A549 (cell line): ENCODE measurements at regions not wholly inside any gene's neighbourhood (a gene's known extent, or its start where the extent isn't known, plus 50 kb on each side); places are given as distances from the start of the nearest gene placed in this dataset.

Source experiments
- ATAC-seq, 2 experiments: fragments of 200-7000 bp in 1 of 2; fragments of >200 bp in 1 of 2; cut with Nextera tagmentation in 1 of 2; cut with Tn5 transposase in 1 of 2; 3 replicates each; pipeline versions ENCODE4 v1.8.0 to v1.9.1; 2018 to 2020; ENCODE audit warnings: mild to moderate bottlenecking in 1 of 2, moderate library complexity in 1 of 2
- CTCF ChIA-PET: fragments of 300-600 bp; sonication (Branson Sonifier 250); formaldehyde crosslinking; extraction: SDS; loops from one replicate; lab custom pipeline; 2021; ENCODE audit warnings: antibody characterized with exemption, inconsistent platforms; lab: Yijun Ruan, JAX
- POLR2A ChIA-PET: fragments of 350-600 bp; formaldehyde crosslinking; extraction: SDS; loops from one replicate; lab custom pipeline; 2021; ENCODE audit warnings: antibody characterized with exemption, inconsistent platforms; lab: Yijun Ruan, JAX
- DNase-seq, 2 experiments: peaks; one replicate each; pipeline versions ENCODE4 v3.0.0 to v3.0.0-alpha.2; 2011 to 2016; ENCODE audit warnings: low read depth in 1 of 2, low spot score in 1 of 2
- FAIRE-seq: peaks from 2 replicates; lab custom pipeline; 2011; peaks lifted over from hg19 to GRCh38; lab: Jason Lieb, UNC
- H3K27ac ChIP-seq, 2 experiments: fragments of >200 bp; sonication (Bioruptor Twin); formaldehyde crosslinking; 3 replicates each; pipeline ENCODE4 v1.5.1; 2016 to 2017
- H3K4me1 ChIP-seq: fragments of >200 bp; sonication (Bioruptor Twin); formaldehyde crosslinking; 3 replicates; pipeline ENCODE4 v1.6.1; 2016
- H3K4me2 ChIP-seq: fragments of >200 bp; sonication (Bioruptor Twin); formaldehyde crosslinking; 3 replicates; pipeline ENCODE4 v1.6.1; 2016
- H3K4me3 ChIP-seq: fragments of >200 bp; sonication (Bioruptor Twin); formaldehyde crosslinking; 3 replicates; pipeline ENCODE4 v1.5.1; 2016
- H3K9me3 ChIP-seq: fragments of >200 bp; sonication (Bioruptor Twin); formaldehyde crosslinking; 3 replicates; pipeline ENCODE4 v1.6.1; 2016
- BCL3 ChIP-seq: fragments of >200 bp; sonication (Bioruptor Twin); formaldehyde crosslinking; IDR thresholded peaks from 3 replicates; pipeline ENCODE4 v1.6.1; 2016
- CBX2 ChIP-seq: fragments of 200-600 bp; sonication (generic); IDR thresholded peaks from 2 replicates; pipeline ENCODE4 v1.6.1; 2016; ENCODE audit warnings: low read depth, mild to moderate bottlenecking, borderline replicate concordance
- CEBPB ChIP-seq, 2 experiments: fragments of >200 bp in 1 of 2; sonication (Bioruptor Twin) in 1 of 2; formaldehyde crosslinking in 1 of 2; IDR thresholded peaks; 2 replicates each; pipeline ENCODE4 v1.6.1; 2012 to 2016
- EHMT2 ChIP-seq: fragments of 200-600 bp; sonication (generic); IDR thresholded peaks from 2 replicates; pipeline ENCODE4 v1.6.1; 2016; ENCODE audit warnings: antibody characterized with exemption, low read depth, mild to moderate bottlenecking, moderate library complexity
- HES2 ChIP-seq: fragments of >200 bp; sonication (Bioruptor Twin); formaldehyde crosslinking; IDR thresholded peaks from 2 replicates; pipeline ENCODE4 v1.6.1; 2016
- HMGXB4 ChIP-seq: fragments of 250-450 bp; sonication (Bioruptor Pico); IDR thresholded peaks from 2 replicates; pipeline ENCODE4 v1.5.0; 2021; ENCODE audit warnings: mild to moderate bottlenecking, moderate library complexity, borderline replicate concordance
- HOXA7 ChIP-seq: fragments of 250-450 bp; sonication (Bioruptor Pico); IDR thresholded peaks from 2 replicates; pipeline ENCODE4 v1.5.0; 2020; ENCODE audit warnings: mild to moderate bottlenecking, moderate library complexity
- JUN ChIP-seq, 2 experiments: fragments of >200 bp; sonication (Bioruptor Twin); formaldehyde crosslinking; IDR thresholded peaks; 2 replicates in 1 of 2; 3 replicates in 1 of 2; pipeline ENCODE4 v1.6.1; 2016 to 2017
- MAX ChIP-seq: IDR thresholded peaks from 2 replicates; pipeline ENCODE4 v1.6.1; 2012
- MAZ ChIP-seq: fragments of 150-350 bp; IDR thresholded peaks from 2 replicates; pipeline ENCODE4 v1.6.1; 2014; ENCODE audit warnings: antibody characterized with exemption, low read depth, low read length, borderline replicate concordance
- MYC ChIP-seq: IDR thresholded peaks from 2 replicates; pipeline ENCODE4 v1.6.1; 2012; ENCODE audit warnings: mild to moderate bottlenecking, inconsistent platforms, low read length, improper control_type of control experiment, borderline replicate concordance
- NFE2L2 ChIP-seq: fragments of 150-350 bp; conservative IDR thresholded peaks from 2 replicates; pipeline ENCODE4 v1.6.1; 2014; ENCODE audit warnings: low read length
- PBX3 ChIP-seq: IDR thresholded peaks from 2 replicates; pipeline ENCODE4 v1.6.1; 2012
- PHF8 ChIP-seq: fragments of 200-600 bp; sonication (generic); IDR thresholded peaks from 2 replicates; pipeline ENCODE4 v1.6.1; 2016; ENCODE audit warnings: low read depth, mild to moderate bottlenecking, antibody characterized with exemption, moderate library complexity, borderline replicate concordance
- POLR2A ChIP-seq: IDR thresholded peaks from 2 replicates; pipeline ENCODE4 v1.6.1; 2012; ENCODE audit warnings: mild to moderate bottlenecking, low read length
- POLR2AphosphoS2 ChIP-seq: conservative IDR thresholded peaks from 2 replicates; pipeline ENCODE4 v1.6.1; 2012; ENCODE audit warnings: low read length, improper control_type of control experiment, inconsistent platforms
- RARB ChIP-seq: fragments of 250-450 bp; sonication (Bioruptor Pico); IDR thresholded peaks from 2 replicates; pipeline ENCODE4 v1.8.0; 2021; ENCODE audit warnings: mild to moderate bottlenecking, moderate library complexity
- REST ChIP-seq: fragments of 200-600 bp; sonication (generic); IDR thresholded peaks from 2 replicates; pipeline ENCODE4 v1.6.1; 2016; ENCODE audit warnings: antibody characterized with exemption, mild to moderate bottlenecking, moderate library complexity
- RFX5 ChIP-seq: fragments of 450-650 bp; IDR thresholded peaks from 2 replicates; pipeline ENCODE4 v1.7.1; 2014; ENCODE audit warnings: antibody characterized with exemption, mild to moderate bottlenecking, moderate library complexity
- RNF2 ChIP-seq: fragments of 200-600 bp; sonication (generic); IDR thresholded peaks from 2 replicates; pipeline ENCODE4 v1.6.1; 2016; ENCODE audit warnings: low read depth, mild to moderate bottlenecking, antibody characterized with exemption, moderate library complexity, borderline replicate concordance
- TFCP2L1 ChIP-seq: fragments of 250-450 bp; sonication (Bioruptor Pico); IDR thresholded peaks from 2 replicates; pipeline ENCODE4 v1.5.0; 2021; ENCODE audit warnings: mild to moderate bottlenecking
- TP53 ChIP-seq: fragments of 250-450 bp; sonication (Bioruptor Pico); IDR thresholded peaks from 2 replicates; pipeline ENCODE4 v1.5.0; 2021; ENCODE audit warnings: mild to moderate bottlenecking, moderate library complexity
- ZC3H11A ChIP-seq: fragments of 450-650 bp; IDR thresholded peaks from 2 replicates; pipeline ENCODE4 v1.6.1; 2014; ENCODE audit warnings: antibody characterized with exemption, mild to moderate bottlenecking
- WGBS: methylation state at CpG from one replicate; pipeline ENCODE4 v1.1.6; 2017; ENCODE audit errors: missing lambda C conversion rate; 5-methylcytosine and 5-hydroxymethylcytosine counted together

GRCh38 chr20:55194947-55195346 is 719.6 kb downstream of the DOK5 start:
- TF ChIP-seq TFCP2L1 (CRISPR knock-in tag) = no peak
- no peak for TF ChIP-seq MAX
- TF ChIP-seq MAZ = no peak
- TF ChIP-seq CEBPB (IDR thresholded peaks at IDR 0.05) = no peak
- no peak for TF ChIP-seq HOXA7 (CRISPR knock-in tag)
- Histone ChIP-seq H3K27ac (no peak overlapping the region), H3K4me2 (no peak overlapping the region), H3K4me3 (no peak overlapping the region), H3K4me1 (no peaks in the 10 kb centered on the region), H3K9me3 (no peaks in the 10 kb centered on the region)
- ChIA-PET CTCF (interaction anchor here (0.7 kb wide), 1 partner anchor 17 kb away, joined by 3 read pairs; no protein-coding TSS in a partner anchor), POLR2A (no interaction called here)
- FAIRE-seq (no peak), DNase-seq (no peak), ATAC-seq (no peak)
- WGBS = 0% methylated on average over 2 of the region's 2 CpGs

GRCh38 chr20:55186228-55186627 is 710.8 kb downstream of the DOK5 start:
- 0 out of 3 replicates have a peak, but pooled peaks cover 5% of the 10 kb centered on the region for H3K9me3 ChIP-seq
- CTCF ChIA-PET = no interaction called here
- ATAC-seq (no peak), FAIRE-seq (no peak), DNase-seq (no peak)
- TF ChIP-seq RNF2 = no peak
- no peak for TF ChIP-seq EHMT2
- no peak for TF ChIP-seq TP53
- TF ChIP-seq HES2 = no peak
- no peak for TF ChIP-seq MAX
- no peak for TF ChIP-seq HOXA7 (CRISPR knock-in tag)
- no peak for TF ChIP-seq PHF8
- TF ChIP-seq TFCP2L1 (CRISPR knock-in tag) = no peak
- no peak for TF ChIP-seq CEBPB (IDR thresholded peaks at IDR 0.05)
- TF ChIP-seq HMGXB4 (CRISPR knock-in tag) = no peak
- TF ChIP-seq ZC3H11A = no peak
- TF ChIP-seq RARB (CRISPR knock-in tag) = no peak
- TF ChIP-seq JUN (IDR thresholded peaks at IDR 0.05) = no peak
- no peak for TF ChIP-seq NFE2L2
- TF ChIP-seq REST = no peak
- no peak for TF ChIP-seq POLR2AphosphoS2
- 0% methylated on average over 2 of the region's 2 CpGs for WGBS
- H3K4me2 ChIP-seq = no peak overlapping the region
- H3K4me1 ChIP-seq = no peaks in the 10 kb centered on the region
- H3K27ac ChIP-seq = no peak overlapping the region
- no peak overlapping the region for H3K4me3 ChIP-seq
- POLR2A ChIA-PET = no interaction called here

- POLR2A ChIA-PET = no interaction called here
- WGBS = 2% methylated on average over 4 of the region's 4 CpGs
- no peak for ATAC-seq
- FAIRE-seq = no peak
- no peaks in the 10 kb centered on the region for H3K9me3 ChIP-seq
- H3K4me3 ChIP-seq = no peak overlapping the region
- no peaks in the 10 kb centered on the region for H3K4me1 ChIP-seq
- no peak overlapping the region for H3K27ac ChIP-seq
- no peak overlapping the region for H3K4me2 ChIP-seq
- CTCF ChIA-PET = interaction anchor here (1.1 kb wide), 1 partner anchor 18 kb away, joined by 3 read pairs; no protein-coding TSS in a partner anchor
- DNase-seq = no peak
- TF ChIP-seq CBX2 (no peak), HMGXB4 (CRISPR knock-in tag) (no peak), RNF2 (no peak), POLR2A (no peak), PHF8 (no peak), BCL3 (no peak), TP53 (no peak), RFX5 (no peak), POLR2AphosphoS2 (no peak), MYC (no peak), PBX3 (no peak)
Measured at GRCh38 chr20:55175081-55175480, 699.7 kb downstream of the DOK5 start.
